ENCODE measurements at regions not wholly inside any gene's neighbourhood (a gene's known extent, or its start where the extent isn't known, plus 50 kb on each side); places are given as distances from the start of the nearest gene placed in this dataset.

GRCh38 chrX:35868501-35868900, 51.0 kb upstream of the CFAP47 start:
- TF ChIP-seq CTCF (IDR thresholded peaks at IDR 0.05; ENCODE audit: control extremely low read depth in 1 of 3, insufficient read depth in 1 of 3, low read depth in 1 of 3, low read length in 3 of 3) (no peak), YY1 (IDR thresholded peaks at IDR 0.05; ENCODE audit: low read depth, low read length) (no peak), MAX (IDR thresholded peaks at IDR 0.05) (no peak), POLR2AphosphoS5 (IDR thresholded peaks at IDR 0.05; ENCODE audit: low read depth, low read length) (no peak), RAD21 (IDR thresholded peaks at IDR 0.05 in 1 of 2, conservative IDR thresholded peaks at IDR 0.05 in 1 of 2; ENCODE audit: low read depth in 2 of 2, low read length in 2 of 2) (no peak), JUND (IDR thresholded peaks at IDR 0.05; ENCODE audit: low read length) (no peak), TAF1 (IDR thresholded peaks at IDR 0.05; ENCODE audit: low read depth, low read length) (no peak), TCF12 (IDR thresholded peaks at IDR 0.05; ENCODE audit: low read depth, low read length) (no peak), POLR2A (IDR thresholded peaks at IDR 0.05; ENCODE audit: control extremely low read depth in 1 of 2, low read depth in 2 of 2, low read length in 2 of 2) (no peak), ASH2L (IDR thresholded peaks at IDR 0.05; ENCODE audit: low read length) (no peak), EP300 (IDR thresholded peaks at IDR 0.05; ENCODE audit: borderline replicate concordance in 1 of 2, low read depth in 2 of 2, low read length in 2 of 2) (no peak)
